AG09319 (cell line): ENCODE measurements at regions not wholly inside any gene's neighbourhood (a gene's known extent, or its start where the extent isn't known, plus 50 kb on each side); places are given as distances from the start of the nearest gene placed in this dataset.

Source experiments
- DNase-seq: peaks from one replicate; pipeline ENCODE4 v3.0.0-alpha.2; 2010; ENCODE audit warnings: low read depth; ENCODE audit errors: extremely low read depth
- CTCF ChIP-seq: IDR thresholded peaks from 2 replicates; pipeline ENCODE4 v1.5.1; 2011; ENCODE audit warnings: low read depth, mild to moderate bottlenecking, inconsistent platforms, low read length, moderate library complexity

GRCh38 chrX:138769918-138770317 is 58.4 kb upstream of the FGF13 start:
- no peak for DNase-seq
- TF ChIP-seq CTCF, result no peak

GRCh38 chrX:138765051-138765450 is 53.5 kb upstream of the FGF13 start:
- DNase-seq, result no peak
- TF ChIP-seq CTCF, result no peak

- DNase-seq, result no peak
- TF ChIP-seq CTCF, result no peak
Observed at GRCh38 chrX:138763761-138764160, 52.2 kb upstream of the FGF13 start.

- no peak for DNase-seq
- TF ChIP-seq CTCF, result no peak
Observed at GRCh38 chrX:138761380-138761779, 49.9 kb upstream of the FGF13 start.
